ENCODE measurements at regions not wholly inside any gene's neighbourhood (a gene's known extent, or its start where the extent isn't known, plus 50 kb on each side); places are given as distances from the start of the nearest gene placed in this dataset.

- TF ChIP-seq POLR2A (IDR thresholded peaks at IDR 0.05; ENCODE audit: low read depth, low read length) (no peak), TAF1 (IDR thresholded peaks at IDR 0.05; ENCODE audit: borderline replicate concordance, low read depth, low read length) (no peak)
These were observed 562.0 kb upstream of the GOT2 start for GRCh38 chr16:59295993-59296736.

All from GM12892 (cell line).